ENCODE measurements at regions not wholly inside any gene's neighbourhood (a gene's known extent, or its start where the extent isn't known, plus 50 kb on each side); places are given as distances from the start of the nearest gene placed in this dataset.

- TF ChIP-seq TAF1 (IDR thresholded peaks at IDR 0.05; ENCODE audit: borderline replicate concordance, insufficient read depth, low read length): no peak
- TF ChIP-seq REST (IDR thresholded peaks at IDR 0.05; ENCODE audit: insufficient read depth in 1 of 2, low read depth in 2 of 2, low read length in 2 of 2): no peak
These were observed 267.3 kb upstream of the HAND2 start for GRCh38 chr4:173797296-173797695.

Data from PFSK-1 (cell line).